Kidney (tissue), 13 donors: ENCODE measurements at regions not wholly inside any gene's neighbourhood (a gene's known extent, or its start where the extent isn't known, plus 50 kb on each side); places are given as distances from the start of the nearest gene placed in this dataset.
"Not testable (repeated sequence)": the region's sequence is repeated elsewhere in the genome, so short reads cannot be mapped to it uniquely, and the experiment has no call there.

Source experiments
- DNase-seq, 5 donors: peaks; one replicate each; pipeline ENCODE4 v3.0.0-alpha.2; 2013 to 2020
- FAIRE-seq: peaks from 2 replicates; lab custom pipeline; 2012; peaks lifted over from hg19 to GRCh38; lab: Jason Lieb, UNC
- H3K27ac ChIP-seq, 2 donors: one replicate each; pipeline ENCODE4 v1.7.0; 2013; ENCODE audit warnings: low read depth in 2 of 2, low read length in 2 of 2, inconsistent platforms in 1 of 2
- H3K27me3 ChIP-seq: one replicate; pipeline ENCODE4 v1.7.1; 2013; ENCODE audit warnings: low read length, inconsistent platforms; ENCODE audit not compliant: control insufficient read depth, insufficient read depth
- H3K36me3 ChIP-seq, 3 donors: one replicate each; pipeline versions ENCODE4 v1.7.0 to v1.7.1; 2013; ENCODE audit warnings: low read length in 3 of 3, control low read depth in 1 of 3, inconsistent platforms in 1 of 3; ENCODE audit not compliant: insufficient read depth in 3 of 3, control insufficient read depth in 2 of 3
- H3K4me1 ChIP-seq, 3 donors: one replicate each; pipeline versions ENCODE4 v1.7.0 to v1.7.1; 2013; ENCODE audit warnings: low read length in 3 of 3, inconsistent platforms in 1 of 3, low read depth in 1 of 3; ENCODE audit not compliant: control insufficient read depth in 2 of 3, insufficient read depth in 2 of 3
- H3K4me3 ChIP-seq, 3 donors: one replicate each; pipeline versions ENCODE4 v1.7.0 to v1.8.1; 2013; ENCODE audit warnings: low read length in 3 of 3, control low read depth in 1 of 3, inconsistent platforms in 1 of 3
- H3K9ac ChIP-seq, 3 donors: one replicate each; pipeline versions ENCODE4 v1.7.0 to v1.7.1; 2013; ENCODE audit warnings: low read length in 3 of 3, control low read depth in 1 of 3, inconsistent platforms in 1 of 3
- H3K9me3 ChIP-seq, 3 donors: one replicate each; pipeline versions ENCODE4 v1.7.0 to v1.7.1; 2013; ENCODE audit warnings: low read length in 3 of 3, control low read depth in 1 of 3, inconsistent platforms in 1 of 3; ENCODE audit not compliant: control insufficient read depth in 2 of 3, insufficient read depth in 1 of 3
- CTCF ChIP-seq: IDR thresholded peaks from 3 replicates; pipeline ENCODE4 v1.5.1; 2012; ENCODE audit warnings: mild to moderate bottlenecking, moderate library complexity, borderline replicate concordance; ENCODE audit not compliant: insufficient read depth; ENCODE audit errors: extremely low read depth
- intact Hi-C: fragments of 100-400 bp; cut with DNase I; formaldehyde crosslinking; loops from one replicate; pipeline ENCODE4 v1.11.1; 2022
- donor health status: control.
- donor health status: control.
- donor health status: control.
- donor health status: control.
- donor health status: control.
- donor health status: DM: yes; HTN: yes; CAD: no.
- donor health status: Normal renal cell carcinoma (clear cell type).

GRCh38 chr1:203410182-203410900 lies 59.4 kb upstream of the FMOD start:
- FAIRE-seq, result no peak
- no peak overlapping the region for H3K4me3 ChIP-seq
- H3K36me3 ChIP-seq, result no peaks in the 10 kb centered on the region
- TF ChIP-seq CTCF, result no peak
- H3K27ac ChIP-seq, result peak overlapping the region in 1 of 2 donors; percentile 24
- intact Hi-C loops, result no loop called here
- H3K9ac ChIP-seq, result no peak overlapping the region
- DNase-seq, result no peak
- peaks cover 0 to 4% (median 0%) of the 10 kb centered on the region in 3 donors for H3K4me1 ChIP-seq
- H3K9me3 ChIP-seq, result no peaks in the 10 kb centered on the region
- H3K27me3 ChIP-seq, result no peaks in the 10 kb centered on the region

- H3K27me3 ChIP-seq, intact Hi-C loops, FAIRE-seq, DNase-seq, H3K36me3 ChIP-seq, H3K9me3 ChIP-seq, H3K27ac ChIP-seq, H3K4me3 ChIP-seq, H3K4me1 ChIP-seq, H3K9ac ChIP-seq: not testable (repeated sequence)
Measured at GRCh38 chr1:203411431-203411830, 60.5 kb upstream of the FMOD start.

GRCh38 chr1:203419558-203419957 lies 56.0 kb upstream of the PRELP start:
- intact Hi-C loops, result no loop called here

GRCh38 chr1:203420263-203420662 lies 55.3 kb upstream of the PRELP start:
- FAIRE-seq (no peak), DNase-seq (no peak)
- Histone ChIP-seq H3K27ac (no peak overlapping the region), H3K4me1 (peaks cover 0 to 4% (median 2%) of the 10 kb centered on the region in 3 donors), H3K4me3 (no peak overlapping the region), H3K27me3 (no peaks in the 10 kb centered on the region), H3K9ac (no peak overlapping the region), H3K9me3 (no peaks in the 10 kb centered on the region), H3K36me3 (no peaks in the 10 kb centered on the region)
- intact Hi-C loops, result no loop called here
- TF ChIP-seq CTCF, result no peak

More at GRCh38 chr1:203419558-203419957, 56.0 kb upstream of the PRELP start:
- Histone ChIP-seq H3K4me3 (no peak overlapping the region), H3K4me1 (no peaks in the 10 kb centered on the region), H3K27ac (no peak overlapping the region), H3K36me3 (no peaks in the 10 kb centered on the region), H3K9me3 (no peaks in the 10 kb centered on the region), H3K27me3 (no peaks in the 10 kb centered on the region), H3K9ac (no peak overlapping the region)
- no peak for DNase-seq
- no peak for TF ChIP-seq CTCF
- FAIRE-seq, result no peak
